Suprapubic skin (tissue), 4 donors: ENCODE measurements at regions not wholly inside any gene's neighbourhood (a gene's known extent, or its start where the extent isn't known, plus 50 kb on each side); places are given as distances from the start of the nearest gene placed in this dataset.

Source experiments
- EP300 ChIP-seq: sonication (generic); formaldehyde crosslinking; IDR thresholded peaks from one replicate; pipeline ENCODE4 v1.6.1; 2017; ENCODE audit warnings: antibody characterized with exemption
- POLR2A ChIP-seq, 2 donors: fragments of 450-650 bp; IDR thresholded peaks; one replicate each; pipeline ENCODE4 v1.6.1; 2017; ENCODE audit warnings: antibody characterized with exemption in 2 of 2, mild to moderate bottlenecking in 2 of 2, moderate library complexity in 2 of 2
- POLR2AphosphoS5 ChIP-seq, 3 donors: sonication (generic); formaldehyde crosslinking; IDR thresholded peaks; one replicate each; pipeline ENCODE4 v1.6.1; 2017; ENCODE audit warnings: antibody characterized with exemption in 3 of 3
- TF ChIP-seq, protein P1 (sequence below), 2 donors: fragments of 200-600 bp in 1 of 2; fragments of 450-650 bp in 1 of 2; sonication (generic) in 1 of 2; IDR thresholded peaks; one replicate each; pipeline ENCODE4 v1.5.1; 2016 to 2019; ENCODE audit warnings: antibody characterized with exemption in 2 of 2, mild to moderate bottlenecking in 1 of 2, moderate library complexity in 1 of 2

DNA sequence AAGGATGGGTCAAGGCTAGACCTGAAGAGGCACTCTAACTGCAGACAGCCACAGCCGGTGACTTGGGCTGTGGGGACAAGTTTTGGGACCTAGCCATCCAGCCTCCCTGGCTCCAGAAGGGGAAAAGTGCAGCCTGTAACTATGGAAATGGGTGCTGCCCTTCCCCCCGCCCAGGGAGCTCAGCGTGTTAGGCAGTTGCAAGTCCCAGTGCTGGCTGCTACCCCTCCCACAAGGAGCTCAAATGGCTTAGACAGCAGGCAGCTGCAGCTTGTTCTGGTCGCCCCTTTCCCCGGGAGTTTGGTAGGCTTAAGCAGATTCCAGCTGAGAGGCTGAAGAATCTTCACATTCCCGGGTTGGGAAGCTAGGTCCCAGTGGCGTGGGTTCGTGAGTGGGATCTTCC is 162.6 kb downstream of the FAM83B start:
- TF ChIP-seq, protein P1, sequence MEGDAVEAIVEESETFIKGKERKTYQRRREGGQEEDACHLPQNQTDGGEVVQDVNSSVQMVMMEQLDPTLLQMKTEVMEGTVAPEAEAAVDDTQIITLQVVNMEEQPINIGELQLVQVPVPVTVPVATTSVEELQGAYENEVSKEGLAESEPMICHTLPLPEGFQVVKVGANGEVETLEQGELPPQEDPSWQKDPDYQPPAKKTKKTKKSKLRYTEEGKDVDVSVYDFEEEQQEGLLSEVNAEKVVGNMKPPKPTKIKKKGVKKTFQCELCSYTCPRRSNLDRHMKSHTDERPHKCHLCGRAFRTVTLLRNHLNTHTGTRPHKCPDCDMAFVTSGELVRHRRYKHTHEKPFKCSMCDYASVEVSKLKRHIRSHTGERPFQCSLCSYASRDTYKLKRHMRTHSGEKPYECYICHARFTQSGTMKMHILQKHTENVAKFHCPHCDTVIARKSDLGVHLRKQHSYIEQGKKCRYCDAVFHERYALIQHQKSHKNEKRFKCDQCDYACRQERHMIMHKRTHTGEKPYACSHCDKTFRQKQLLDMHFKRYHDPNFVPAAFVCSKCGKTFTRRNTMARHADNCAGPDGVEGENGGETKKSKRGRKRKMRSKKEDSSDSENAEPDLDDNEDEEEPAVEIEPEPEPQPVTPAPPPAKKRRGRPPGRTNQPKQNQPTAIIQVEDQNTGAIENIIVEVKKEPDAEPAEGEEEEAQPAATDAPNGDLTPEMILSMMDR (IDR thresholded peaks at IDR 0.05): no peak
- TF ChIP-seq POLR2AphosphoS5 (IDR thresholded peaks at IDR 0.05) (no peak), POLR2A (IDR thresholded peaks at IDR 0.05) (no peak), EP300 (no peak)
